H1 (cell line): ENCODE measurements at regions not wholly inside any gene's neighbourhood (a gene's known extent, or its start where the extent isn't known, plus 50 kb on each side); places are given as distances from the start of the nearest gene placed in this dataset.

Experiments
- CTCF ChIA-PET: fragments of 300-600 bp; sonication (Branson Sonifier 250); formaldehyde crosslinking; loops from one replicate; lab custom pipeline; 2021; ENCODE audit not compliant: partially characterized antibody; lab: Charles Lee
- POLR2A ChIA-PET: fragments of 300-600 bp; sonication (Branson Sonifier 250); formaldehyde crosslinking; loops from one replicate; lab custom pipeline; 2021; ENCODE audit warnings: inconsistent platforms; ENCODE audit not compliant: partially characterized antibody; lab: Charles Lee
- DNase-seq, 2 experiments: peaks; one replicate each; pipeline versions ENCODE4 v3.0.0 to v3.0.0-alpha.2; 2010 to 2022; ENCODE audit warnings: low spot score in 2 of 2, low read depth in 1 of 2, mixed read lengths in 1 of 2
- FAIRE-seq: peaks from 2 replicates; lab custom pipeline; 2011; peaks lifted over from hg19 to GRCh38; lab: Jason Lieb, UNC
- H2AFZ ChIP-seq: 2 replicates; pipeline ENCODE4 v1.8.1; 2012; ENCODE audit warnings: low read length, inconsistent platforms
- H2AK5ac ChIP-seq: 2 replicates; pipeline ENCODE4 v1.6.1; 2013; ENCODE audit warnings: low read depth, low read length
- H2BK120ac ChIP-seq: replicated peaks from 2 replicates; pipeline ENCODE3; 2013; ENCODE audit warnings: low read depth, low read length, inconsistent platforms
- H2BK12ac ChIP-seq: 2 replicates; pipeline ENCODE4 v1.6.1; 2013; ENCODE audit warnings: low read depth, low read length
- H2BK15ac ChIP-seq: 2 replicates; pipeline ENCODE4 v1.6.1; 2013; ENCODE audit warnings: low read length
- H2BK20ac ChIP-seq: 2 replicates; pipeline ENCODE4 v1.6.1; 2013; ENCODE audit warnings: low read length
- H2BK5ac ChIP-seq: 2 replicates; pipeline ENCODE4 v1.6.1; 2013; ENCODE audit warnings: low read depth, low read length
- H3K14ac ChIP-seq: 2 replicates; pipeline ENCODE4 v1.6.1; 2013; ENCODE audit warnings: inconsistent platforms; ENCODE audit not compliant: insufficient read length
- H3K18ac ChIP-seq: 2 replicates; pipeline ENCODE4 v1.6.1; 2013; ENCODE audit warnings: low read length; ENCODE audit errors: extremely low read depth
- H3K23ac ChIP-seq: 2 replicates; pipeline ENCODE4 v1.6.1; 2013; ENCODE audit warnings: inconsistent platforms; ENCODE audit not compliant: insufficient read length
- H3K23me2 ChIP-seq: 2 replicates; pipeline ENCODE4 v1.6.1; 2013; ENCODE audit warnings: low read depth, low read length
- H3K27ac ChIP-seq: 2 replicates; pipeline ENCODE4 v1.6.1; 2011; ENCODE audit warnings: low read depth, low read length, inconsistent platforms
- H3K27me3 ChIP-seq, 4 experiments: replicated peaks in 1 of 4; 1 replicate in 1 of 4; 2 replicates in 3 of 4; pipeline versions ENCODE4 v1.6.1 to v1.8.1; 2011 to 2013; ENCODE audit warnings: low read length in 3 of 4, mild to moderate bottlenecking in 3 of 4, inconsistent platforms in 2 of 4, mixed read lengths in 2 of 4, moderate library complexity in 1 of 4; ENCODE audit not compliant: control insufficient read depth in 3 of 4, insufficient read depth in 3 of 4; ENCODE audit errors: extremely low read depth in 1 of 4
- H3K36me3 ChIP-seq, 4 experiments: 2 replicates each; pipeline versions ENCODE4 v1.6.1 to v1.8.1; 2011 to 2013; ENCODE audit warnings: mild to moderate bottlenecking in 4 of 4, low read length in 3 of 4, moderate library complexity in 2 of 4, control low read depth in 1 of 4, inconsistent platforms in 1 of 4; ENCODE audit not compliant: insufficient read depth in 4 of 4, control insufficient read depth in 2 of 4
- H3K4ac ChIP-seq: replicated peaks from 2 replicates; pipeline ENCODE3; 2013; ENCODE audit warnings: low read length, low read depth, mixed read lengths, inconsistent platforms; ENCODE audit not compliant: insufficient read length
- H3K4me1 ChIP-seq, 4 experiments: replicated peaks in 1 of 4; 1 replicate in 1 of 4; 2 replicates in 3 of 4; pipeline versions ENCODE4 v1.6.1 to v1.8.1; 2011 to 2013; ENCODE audit warnings: low read length in 3 of 4, inconsistent platforms in 2 of 4, mixed read lengths in 1 of 4; ENCODE audit not compliant: insufficient read depth in 4 of 4, control insufficient read depth in 3 of 4
- H3K4me2 ChIP-seq, 2 experiments: 2 replicates each; pipeline versions ENCODE4 v1.6.1 to v1.8.1; 2011 to 2013; ENCODE audit warnings: low read depth in 2 of 2, low read length in 2 of 2, control low read depth in 1 of 2, inconsistent platforms in 1 of 2, mild to moderate bottlenecking in 1 of 2; ENCODE audit not compliant: insufficient read depth in 1 of 2
- H3K4me3 ChIP-seq, 4 experiments: fragments of 200-600, 300-600 bp in 1 of 4; sonication (generic), shearing (Covaris generic), sonication (Bioruptor Twin) in 1 of 4; 2 replicates each; pipeline versions ENCODE4 v1.5.1 to v1.8.1; 2011 to 2016; ENCODE audit warnings: low read length in 4 of 4, low read depth in 3 of 4, control low read depth in 2 of 4, inconsistent platforms in 2 of 4, mild to moderate bottlenecking in 2 of 4, mixed read lengths in 1 of 4, moderate library complexity in 1 of 4; ENCODE audit not compliant: insufficient read depth in 2 of 4; ENCODE audit errors: extremely low read depth in 1 of 4
- H3K56ac ChIP-seq: replicated peaks from 2 replicates; pipeline ENCODE3; 2013; ENCODE audit warnings: low read depth, mild to moderate bottlenecking, mixed read lengths, low read length, inconsistent platforms; ENCODE audit not compliant: insufficient read length
- H3K79me1 ChIP-seq: 2 replicates; pipeline ENCODE4 v1.6.1; 2013; ENCODE audit warnings: low read depth, low read length, control low read depth
- H3K79me2 ChIP-seq, 2 experiments: 2 replicates each; pipeline versions ENCODE4 v1.6.1 to v1.8.1; 2012 to 2013; ENCODE audit warnings: low read length in 2 of 2, mild to moderate bottlenecking in 2 of 2, inconsistent platforms in 1 of 2; ENCODE audit not compliant: insufficient read depth in 2 of 2, control insufficient read depth in 1 of 2
- H3K9ac ChIP-seq, 4 experiments: replicated peaks in 1 of 4; 1 replicate in 1 of 4; 2 replicates in 3 of 4; pipeline versions ENCODE4 v1.6.1 to v1.8.1; 2011 to 2013; ENCODE audit warnings: low read depth in 3 of 4, low read length in 3 of 4, control low read depth in 2 of 4, mild to moderate bottlenecking in 2 of 4, moderate library complexity in 2 of 4, inconsistent platforms in 1 of 4; ENCODE audit errors: extremely low read depth in 1 of 4
- H3K9me3 ChIP-seq, 2 experiments: 2 replicates each; pipeline versions ENCODE4 v1.6.1 to v1.8.1; 2012 to 2013; ENCODE audit warnings: mild to moderate bottlenecking in 2 of 2, moderate library complexity in 2 of 2, control low read depth in 1 of 2, inconsistent platforms in 1 of 2, low read depth in 1 of 2, low read length in 1 of 2, mixed read lengths in 1 of 2; ENCODE audit not compliant: insufficient read depth in 2 of 2
- H4K20me1 ChIP-seq, 2 experiments: replicated peaks in 1 of 2; 2 replicates each; pipeline versions ENCODE3 to v1.8.1; 2011 to 2013; ENCODE audit warnings: inconsistent platforms in 2 of 2, low read length in 2 of 2, mild to moderate bottlenecking in 1 of 2; ENCODE audit not compliant: insufficient read depth in 2 of 2, control insufficient read depth in 1 of 2
- H4K5ac ChIP-seq: 2 replicates; pipeline ENCODE4 v1.6.1; 2013; ENCODE audit warnings: low read length, low read depth, mixed read lengths, inconsistent platforms; ENCODE audit not compliant: insufficient read length
- H4K8ac ChIP-seq: 2 replicates; pipeline ENCODE4 v1.8.0; 2013; ENCODE audit warnings: mild to moderate bottlenecking, moderate library complexity, low read length, inconsistent platforms; ENCODE audit not compliant: insufficient read depth; ENCODE audit errors: extremely low read depth
- H4K91ac ChIP-seq: replicated peaks from 2 replicates; pipeline ENCODE3; 2013; ENCODE audit warnings: low read length, mixed read lengths, inconsistent platforms; ENCODE audit not compliant: insufficient read length
- CBX5 ChIP-seq: fragments of 300-800, 300-1000 bp; sonication (generic); IDR thresholded peaks from 2 replicates; pipeline ENCODE4 v1.7.1; 2016; ENCODE audit warnings: antibody characterized with exemption, low read length, low read depth
- CHD1 ChIP-seq: IDR thresholded peaks from 2 replicates; pipeline ENCODE4 v1.6.1; 2012; ENCODE audit warnings: low read depth, low read length, improper control_type of control experiment
- CTCF ChIP-seq, 3 experiments: IDR thresholded peaks; 1 replicate in 2 of 3; 2 replicates in 1 of 3; pipeline versions ENCODE4 v1.5.1 to v1.6.1; 2011; ENCODE audit warnings: low read length in 3 of 3, mild to moderate bottlenecking in 3 of 3, inconsistent platforms in 2 of 3, low read depth in 1 of 3, moderate library complexity in 1 of 3; ENCODE audit not compliant: insufficient read depth in 1 of 3; ENCODE audit errors: control extremely low read depth in 1 of 3
- FOSL1 ChIP-seq: IDR thresholded peaks from 2 replicates; pipeline ENCODE4 v1.6.1; 2011; ENCODE audit warnings: mild to moderate bottlenecking, low read depth, low read length, moderate library complexity; ENCODE audit not compliant: insufficient read depth
- HDAC6 ChIP-seq: IDR thresholded peaks from one replicate; pipeline ENCODE4 v1.7.1; 2012; ENCODE audit warnings: low read depth, mild to moderate bottlenecking, inconsistent platforms, low read length, moderate library complexity
- MAFK ChIP-seq: IDR thresholded peaks from 2 replicates; pipeline ENCODE4 v1.6.1; 2012; ENCODE audit warnings: low read depth, mild to moderate bottlenecking, improper control_type of control experiment, low read length
- NRF1 ChIP-seq: IDR thresholded peaks from 2 replicates; pipeline ENCODE4 v1.6.1; 2011; ENCODE audit warnings: mild to moderate bottlenecking, low read depth, low read length, improper control_type of control experiment
- RFX5 ChIP-seq: IDR thresholded peaks from 2 replicates; pipeline ENCODE4 v1.6.1; 2011; ENCODE audit warnings: low read depth, low read length, improper control_type of control experiment, borderline replicate concordance
- TAF1 ChIP-seq: IDR thresholded peaks from 2 replicates; pipeline ENCODE4 v1.6.1; 2011; ENCODE audit warnings: mild to moderate bottlenecking, low read depth, low read length
- TAF7 ChIP-seq: optimal IDR thresholded peaks from 2 replicates; pipeline ENCODE3; 2011; ENCODE audit warnings: low read depth, mild to moderate bottlenecking, inconsistent platforms, low read length, moderate library complexity, borderline replicate concordance
- TBP ChIP-seq: IDR thresholded peaks from 2 replicates; pipeline ENCODE4 v1.6.1; 2011; ENCODE audit warnings: low read depth, low read length, improper control_type of control experiment
- TCF12 ChIP-seq: IDR thresholded peaks from 2 replicates; pipeline ENCODE4 v1.6.1; 2011; ENCODE audit warnings: low read depth, mild to moderate bottlenecking, low read length
- TEAD4 ChIP-seq: IDR thresholded peaks from 2 replicates; pipeline ENCODE4 v1.6.1; 2012; ENCODE audit warnings: low read depth, low read length, inconsistent platforms, mixed read lengths
- WGBS, 2 experiments: shearing (Covaris generic) in 1 of 2; methylation state at CpG; one replicate each; pipeline versions ENCODE4 v1.1.6 to v1.1.7; 2013 to 2015; ENCODE audit warnings: low lambda C conversion rate in 2 of 2, mixed read lengths in 2 of 2, inconsistent platforms in 1 of 2, low coverage in 1 of 2, missing lambda C conversion rate in 1 of 2; ENCODE audit not compliant: insufficient replicate concordance in 2 of 2, insufficient coverage in 1 of 2, insufficient read length in 1 of 2; ENCODE audit errors: extremely low coverage in 1 of 2, missing lambda C conversion rate in 1 of 2; 5-methylcytosine and 5-hydroxymethylcytosine counted together

GRCh38 chr1:213666922-213667321 lies 320.9 kb upstream of the PROX1 start:
- DNase-seq, result no peak
- ChIA-PET CTCF (interaction anchor here (1.4 kb wide), 1 partner anchor 18 kb away, joined by 6 read pairs; no protein-coding TSS in a partner anchor), POLR2A (no interaction called here)
- Histone ChIP-seq H2BK20ac (no peak overlapping the region), H2BK12ac (no peak overlapping the region), H3K14ac (no peak overlapping the region), H3K4ac (no peak overlapping the region), H3K79me1 (no peaks in the 10 kb centered on the region), H2BK15ac (peak overlapping the region; percentile 75; the same call in 1 of the 2 replicates), H4K5ac (no peak overlapping the region), H4K20me1 (peaks cover 0 to 2% of the 10 kb centered on the region in 2 experiments), H3K4me3 (no peak overlapping the region), H2AK5ac (no peak overlapping the region), H3K4me1 (peaks cover 0 to 11% (median 6%) of the 10 kb centered on the region in 4 experiments; a peak in 5 of 7 replicates), H3K56ac (no peak overlapping the region), H3K27ac (no peak overlapping the region), H2BK120ac (no peak overlapping the region), H2BK5ac (no peak overlapping the region), H3K23me2 (0 out of 2 replicates have a peak, but pooled peaks cover 3% of the 10 kb centered on the region), H3K4me2 (no peak overlapping the region), H3K18ac (no peak overlapping the region), H2AFZ (no peak overlapping the region), H3K9ac (no peak overlapping the region), H3K36me3 (no peaks in the 10 kb centered on the region), H3K79me2 (no peaks in the 10 kb centered on the region), H3K9me3 (no peaks in the 10 kb centered on the region), H3K23ac (no peak overlapping the region), H3K27me3 (no peaks in the 10 kb centered on the region; a peak in 1 of 7 replicates), H4K8ac (no peak overlapping the region), H4K91ac (no peak overlapping the region)
- no peak for FAIRE-seq
- 80% methylated on average over 3 of the region's 3 CpGs; no CpG with 5 or more reads in 1 of the 2 experiments for WGBS, 2 experiments
- TF ChIP-seq TEAD4 (no peak), RFX5 (no peak), FOSL1 (no peak), TAF7 (no peak), HDAC6 (no peak), TAF1 (no peak), TBP (no peak), CHD1 (no peak), NRF1 (no peak), MAFK (no peak), CBX5 (no peak), CTCF (IDR thresholded peaks at IDR 0.05; ENCODE audit: control extremely low read depth in 1 of 3, insufficient read depth in 1 of 3, low read depth in 1 of 3, low read length in 3 of 3) (no peak), TCF12 (no peak)
